A673 (cell line): ENCODE measurements at regions not wholly inside any gene's neighbourhood (a gene's known extent, or its start where the extent isn't known, plus 50 kb on each side); places are given as distances from the start of the nearest gene placed in this dataset.

Experiments used
- BruUV-seq: library from RNA; stranded (reverse); fragments of 400-500 nt; replicated peaks from 2 replicates; lab custom pipeline; 2021; lab: Mats Ljungman, UMichigan
- CTCF ChIA-PET: fragments of 300-600 bp; sonication (Branson Sonifier 250); formaldehyde crosslinking; loops from one replicate; lab custom pipeline; 2022; ENCODE audit warnings: antibody characterized with exemption; lab: Charles Lee
- POLR2A ChIA-PET: fragments of 300-600 bp; sonication (Branson Sonifier 250); formaldehyde crosslinking; loops from one replicate; lab custom pipeline; 2022; ENCODE audit warnings: antibody characterized with exemption; ENCODE audit not compliant: low non-redundant PET; lab: Charles Lee
- DNase-seq: peaks from one replicate; pipeline ENCODE4 v3.0.0-alpha.2; 2015; ENCODE audit warnings: low spot score
- H3K27ac ChIP-seq: fragments of 200-600 bp; sonication (generic); 2 replicates; pipeline ENCODE4 v1.5.1; 2016; ENCODE audit warnings: mixed run types, low read depth, mild to moderate bottlenecking, mixed read lengths, antibody characterized with exemption, low read length; ENCODE audit not compliant: poor library complexity, severe bottlenecking
- H3K27me3 ChIP-seq: fragments of 200-600 bp; sonication (generic); replicated peaks from 2 replicates; pipeline ENCODE4 v1.6.1; 2017; ENCODE audit warnings: mixed run types, low read depth, mild to moderate bottlenecking, mixed read lengths, antibody characterized with exemption, low read length; ENCODE audit not compliant: insufficient read depth, poor library complexity
- H3K36me3 ChIP-seq: fragments of 200-600 bp; sonication (generic); 2 replicates; pipeline ENCODE4 v1.6.1; 2016; ENCODE audit warnings: mixed run types, mild to moderate bottlenecking, mixed read lengths, antibody characterized with exemption, low read length; ENCODE audit not compliant: insufficient read depth, poor library complexity, severe bottlenecking
- H3K4me1 ChIP-seq: fragments of 200-600 bp; sonication (generic); 2 replicates; pipeline ENCODE4 v1.6.1; 2017; ENCODE audit warnings: mixed run types, mild to moderate bottlenecking, mixed read lengths, antibody characterized with exemption, low read length; ENCODE audit not compliant: insufficient read depth, poor library complexity, severe bottlenecking
- H3K4me3 ChIP-seq: fragments of 200-600 bp; sonication (generic); 2 replicates; pipeline ENCODE4 v1.5.1; 2016; ENCODE audit warnings: low read depth, mixed run types, mild to moderate bottlenecking, mixed read lengths, low read length; ENCODE audit not compliant: poor library complexity, severe bottlenecking
- H3K9me3 ChIP-seq: fragments of 200-600 bp; sonication (generic); 2 replicates; pipeline ENCODE4 v1.6.1; 2016; ENCODE audit warnings: mixed run types, low read depth, mild to moderate bottlenecking, mixed read lengths, antibody characterized with exemption, low read length; ENCODE audit not compliant: poor library complexity, severe bottlenecking
- CTCF ChIP-seq: fragments of 300-800, 200-600 bp; sonication (generic); conservative IDR thresholded peaks from 2 replicates; pipeline ENCODE4 v1.5.1; 2017; ENCODE audit warnings: low read depth, mild to moderate bottlenecking, antibody characterized with exemption, low read length, moderate library complexity, mixed read lengths
- EZH2 ChIP-seq: fragments of 200-600 bp; sonication (generic); IDR thresholded peaks from 2 replicates; pipeline ENCODE4 v1.6.1; 2017; ENCODE audit warnings: borderline replicate concordance, low read depth, mild to moderate bottlenecking, mixed read lengths, antibody characterized with exemption, low read length; ENCODE audit not compliant: poor library complexity, severe bottlenecking
- intact Hi-C: fragments of 100-400 bp; cut with micrococcal nuclease; formaldehyde crosslinking; loops from one replicate; pipeline ENCODE4 v1.10.0; 2022; ENCODE audit not compliant: unreplicated experiment

- CTCF ChIA-PET: no interaction called here
- no peak for DNase-seq
Measured at GRCh38 chr22:47298017-47298785, 535.8 kb downstream of the TBC1D22A start.

GRCh38 chr22:47297261-47298016, 535.0 kb downstream of the TBC1D22A start:
- Histone ChIP-seq H3K27me3 (peaks cover 38% of the 10 kb centered on the region), H3K4me3 (no peak overlapping the region), H3K9me3 (no peaks in the 10 kb centered on the region), H3K36me3 (no peaks in the 10 kb centered on the region), H3K27ac (no peak overlapping the region), H3K4me1 (no peaks in the 10 kb centered on the region)
- intact Hi-C loops: no loop called here
- TF ChIP-seq EZH2 (no peak), CTCF (no peak)
- CTCF ChIA-PET: no interaction called here
- BruUV-seq: no TSS peak
- DNase-seq: no peak
- POLR2A ChIA-PET: no interaction called here

More at GRCh38 chr22:47298017-47298785, 535.8 kb downstream of the TBC1D22A start:
- BruUV-seq: no TSS peak
- no peaks in the 10 kb centered on the region for H3K9me3 ChIP-seq
- H3K27ac ChIP-seq: no peak overlapping the region
- POLR2A ChIA-PET: no interaction called here
- TF ChIP-seq CTCF (no peak), EZH2 (no peak)
- peaks cover 35% of the 10 kb centered on the region for H3K27me3 ChIP-seq
- no peak overlapping the region for H3K4me3 ChIP-seq
- no peaks in the 10 kb centered on the region for H3K36me3 ChIP-seq
- intact Hi-C loops: no loop called here
- no peaks in the 10 kb centered on the region for H3K4me1 ChIP-seq

- Histone ChIP-seq H3K4me3 (no peak overlapping the region), H3K36me3 (no peaks in the 10 kb centered on the region), H3K4me1 (no peaks in the 10 kb centered on the region), H3K27me3 (peaks cover 38% of the 10 kb centered on the region), H3K27ac (no peak overlapping the region), H3K9me3 (no peaks in the 10 kb centered on the region)
- no peak for DNase-seq
- intact Hi-C loops: no loop called here
- TF ChIP-seq CTCF (no peak), EZH2 (no peak)
- CTCF ChIA-PET: no interaction called here
- BruUV-seq: no TSS peak
- POLR2A ChIA-PET: no interaction called here
Measured at GRCh38 chr22:47296405-47297260, 534.2 kb downstream of the TBC1D22A start.
